Mucosa of gallbladder (tissue), 1 donor: ENCODE measurements at regions not wholly inside any gene's neighbourhood (a gene's known extent, or its start where the extent isn't known, plus 50 kb on each side); places are given as distances from the start of the nearest gene placed in this dataset.
A peak's percentile ranks its signal among the peaks of the same experiment; 100 is the strongest.

ENCODE experiments used
- DNase-seq: peaks from one replicate; pipeline ENCODE4 v3.0.0-alpha.2; 2020; ENCODE audit warnings: low spot score
- donor health status: DM: no; HTN: no; CAD: no.

GRCh38 chr16:51431517-51432241 lies 280.6 kb upstream of the SALL1 start:
- DNase-seq, result peak; percentile 64

GRCh38 chr16:51430716-51431369 lies 279.8 kb upstream of the SALL1 start:
- no peak for DNase-seq

GRCh38 chr16:51429041-51429440 lies 278.0 kb upstream of the SALL1 start:
- no peak for DNase-seq

GRCh38 chr16:51427085-51427484 lies 276.0 kb upstream of the SALL1 start:
- DNase-seq, result no peak

GRCh38 chr16:51426276-51426675 lies 275.2 kb upstream of the SALL1 start:
- DNase-seq, result no peak

- DNase-seq, result no peak
Measured at GRCh38 chr16:51420247-51420646, 269.2 kb upstream of the SALL1 start.

- DNase-seq, result no peak
Measured at GRCh38 chr16:51419768-51420167, 268.7 kb upstream of the SALL1 start.

- DNase-seq, result no peak
Measured at GRCh38 chr16:51418258-51418657, 267.2 kb upstream of the SALL1 start.

- DNase-seq, result no peak
Measured at GRCh38 chr16:51416926-51417325, 265.9 kb upstream of the SALL1 start.

GRCh38 chr16:51410125-51410524 lies 259.1 kb upstream of the SALL1 start:
- no peak for DNase-seq

GRCh38 chr16:51409001-51409675 lies 258.1 kb upstream of the SALL1 start:
- DNase-seq, result no peak

- DNase-seq, result peak; percentile 59
Measured at GRCh38 chr16:51408357-51408756, 257.3 kb upstream of the SALL1 start.

- DNase-seq, result no peak
Measured at GRCh38 chr16:51407921-51408320, 256.9 kb upstream of the SALL1 start.

GRCh38 chr16:51407199-51407598 lies 256.1 kb upstream of the SALL1 start:
- no peak for DNase-seq

GRCh38 chr16:51405361-51405760 lies 254.3 kb upstream of the SALL1 start:
- DNase-seq, result no peak

GRCh38 chr16:51404386-51404785 lies 253.3 kb upstream of the SALL1 start:
- no peak for DNase-seq

GRCh38 chr16:51402785-51403184 lies 251.7 kb upstream of the SALL1 start:
- DNase-seq, result peak; percentile 38

GRCh38 chr16:51402298-51402697 lies 251.2 kb upstream of the SALL1 start:
- DNase-seq, result no peak

GRCh38 chr16:51401673-51402072 lies 250.6 kb upstream of the SALL1 start:
- DNase-seq, result no peak

- no peak for DNase-seq
Measured at GRCh38 chr16:51399908-51400670, 249.0 kb upstream of the SALL1 start.

- DNase-seq, result no peak
Measured at GRCh38 chr16:51394421-51394820, 243.4 kb upstream of the SALL1 start.

GRCh38 chr16:51393381-51394005 lies 242.4 kb upstream of the SALL1 start:
- no peak for DNase-seq
